B cell (primary cell): ENCODE measurements at regions not wholly inside any gene's neighbourhood (a gene's known extent, or its start where the extent isn't known, plus 50 kb on each side); places are given as distances from the start of the nearest gene placed in this dataset.

Source experiments
- ATAC-seq: fragments of 200-7000 bp; cut with Tn5 transposase; one replicate; pipeline ENCODE4 v1.10.0; 2021; ENCODE audit warnings: low read depth, mild to moderate bottlenecking, moderate number of reproducible peaks, moderate library complexity
- CTCF ChIA-PET: fragments of 350-600 bp; sonication (Branson Sonifier 250); formaldehyde crosslinking; loops from one replicate; lab custom pipeline; 2021; ENCODE audit warnings: antibody characterized with exemption, inconsistent platforms; lab: Charles Lee
- POLR2A ChIA-PET: fragments of 350-600 bp; sonication (Branson Sonifier 250); formaldehyde crosslinking; loops from one replicate; lab custom pipeline; 2021; ENCODE audit warnings: antibody characterized with exemption; lab: Charles Lee
- DNase-seq: peaks from one replicate; pipeline ENCODE4 v3.0.0; 2013
- H2AFZ ChIP-seq: 2 replicates; pipeline ENCODE4 v1.6.1; 2012; ENCODE audit warnings: mild to moderate bottlenecking, low read depth, low read length; ENCODE audit not compliant: insufficient read depth, poor library complexity, severe bottlenecking
- H3K27ac ChIP-seq, 2 donors: 1 replicate in 1 of 2; 2 replicates in 1 of 2; pipeline ENCODE4 v1.5.1; 2012 to 2013; ENCODE audit warnings: low read length in 2 of 2, mild to moderate bottlenecking in 2 of 2, moderate library complexity in 1 of 2
- H3K27me3 ChIP-seq, 4 experiments: fragments of 200-600 bp in 1 of 4; sonication (generic) in 1 of 4; replicated peaks in 1 of 4; 1 replicate in 2 of 4; 2 replicates in 2 of 4; pipeline versions ENCODE4 v1.6.1 to v1.7.0; 2013 to 2016; ENCODE audit warnings: low read length in 3 of 4, mild to moderate bottlenecking in 2 of 4, mixed read lengths in 1 of 4, moderate library complexity in 1 of 4; ENCODE audit not compliant: insufficient read depth in 4 of 4, control insufficient read depth in 3 of 4; ENCODE audit errors: control extremely low read depth in 1 of 4
- H3K36me3 ChIP-seq, 2 experiments: replicated peaks in 1 of 2; 1 replicate in 1 of 2; 2 replicates in 1 of 2; pipeline versions ENCODE4 v1.6.1 to v1.7.1; 2013; ENCODE audit warnings: low read length in 1 of 2; ENCODE audit not compliant: insufficient read depth in 2 of 2, control insufficient read depth in 1 of 2; ENCODE audit errors: control extremely low read depth in 1 of 2, extremely low read depth in 1 of 2
- H3K4me1 ChIP-seq, 2 donors: fragments of 200-600 bp in 1 of 2; sonication (generic) in 1 of 2; 1 replicate in 1 of 2; 2 replicates in 1 of 2; pipeline versions ENCODE4 v1.5.1 to v1.6.1; 2013 to 2017; ENCODE audit warnings: low read length in 2 of 2; ENCODE audit not compliant: control insufficient read depth in 2 of 2, insufficient read depth in 2 of 2
- H3K4me2 ChIP-seq: replicated peaks from 2 replicates; pipeline ENCODE3; 2012; ENCODE audit warnings: mild to moderate bottlenecking, low read depth, low read length; ENCODE audit not compliant: poor library complexity, severe bottlenecking
- H3K4me3 ChIP-seq, 5 experiments: fragments of 200-600 bp in 1 of 5; sonication (generic) in 1 of 5; 1 replicate in 3 of 5; 2 replicates in 2 of 5; pipeline versions ENCODE4 v1.5.1 to v1.7.0; 2011 to 2016; ENCODE audit warnings: low read length in 4 of 5, mild to moderate bottlenecking in 4 of 5, low read depth in 2 of 5, control low read depth in 1 of 5, moderate library complexity in 1 of 5; ENCODE audit not compliant: insufficient read depth in 1 of 5; ENCODE audit errors: control extremely low read depth in 1 of 5, extremely low read depth in 1 of 5
- H3K79me2 ChIP-seq: fragments of 200-600 bp; sonication (generic); one replicate; pipeline ENCODE4 v1.6.0; 2016; ENCODE audit warnings: low read length; ENCODE audit not compliant: control insufficient read depth, insufficient read depth
- H3K9ac ChIP-seq: fragments of 200-600 bp; sonication (generic); 2 replicates; pipeline ENCODE4 v1.6.1; 2017; ENCODE audit warnings: mild to moderate bottlenecking, low read length, moderate library complexity
- H3K9me3 ChIP-seq, 3 donors: one replicate each; pipeline versions ENCODE4 v1.6.1 to v1.7.1; 2013; ENCODE audit warnings: low read length in 2 of 3; ENCODE audit not compliant: control insufficient read depth in 2 of 3, insufficient read depth in 1 of 3; ENCODE audit errors: control extremely low read depth in 1 of 3
- H4K20me1 ChIP-seq: 2 replicates; pipeline ENCODE4 v1.6.0; 2012; ENCODE audit warnings: mild to moderate bottlenecking, low read length; ENCODE audit not compliant: insufficient read depth, control insufficient read depth, poor library complexity, severe bottlenecking
- H3K27ac Mint-ChIP-seq: one replicate; pipeline ENCODE4 v1.8.0; 2021; ENCODE audit warnings: mixed read lengths
- H3K27me3 Mint-ChIP-seq: one replicate; pipeline ENCODE4 v1.8.0; 2021; ENCODE audit warnings: mixed read lengths
- H3K4me1 Mint-ChIP-seq: one replicate; pipeline ENCODE4 v1.8.0; 2021; ENCODE audit warnings: mixed read lengths
- H3K4me3 Mint-ChIP-seq: one replicate; pipeline ENCODE4 v1.8.0; 2021; ENCODE audit warnings: mixed read lengths
- H3K9me3 Mint-ChIP-seq: one replicate; pipeline ENCODE4 v1.8.0; 2022; ENCODE audit warnings: mixed read lengths; ENCODE audit not compliant: insufficient read depth
- CTCF ChIP-seq: fragments of 200-600 bp; IDR thresholded peaks from one replicate; pipeline ENCODE4 v1.8.0; 2022; ENCODE audit warnings: antibody characterized with exemption, mild to moderate bottlenecking
- EZH2 ChIP-seq: IDR thresholded peaks from 2 replicates; pipeline ENCODE4 v1.6.1; 2012; ENCODE audit warnings: borderline replicate concordance, low read depth, mild to moderate bottlenecking, moderate library complexity, low read length; ENCODE audit not compliant: insufficient read depth, poor library complexity, severe bottlenecking
- WGBS: methylation state at CpG from one replicate; pipeline ENCODE4 v1.1.5; 2013; ENCODE audit warnings: missing lambda C conversion rate; ENCODE audit not compliant: insufficient coverage; 5-methylcytosine and 5-hydroxymethylcytosine counted together
- intact Hi-C: fragments of 100-400 bp; cut with micrococcal nuclease; formaldehyde crosslinking; loops from one replicate; pipeline ENCODE4 v1.10.0; 2022

GRCh38 chr11:30089921-30090320 lies 73.1 kb upstream of the KCNA4 start:
- H3K9me3 ChIP-seq = no peaks in the 10 kb centered on the region
- no peaks in the 10 kb centered on the region for H3K79me2 ChIP-seq
- H3K27ac ChIP-seq = no peak overlapping the region
- no peak overlapping the region for H3K27ac Mint-ChIP-seq
- H3K36me3 ChIP-seq = no peaks in the 10 kb centered on the region
- no peaks in the 10 kb centered on the region for H4K20me1 ChIP-seq
- H3K4me3 Mint-ChIP-seq = no peak overlapping the region
- TF ChIP-seq CTCF = no peak
- no peak for TF ChIP-seq EZH2
- no peaks in the 10 kb centered on the region for H3K27me3 ChIP-seq
- H2AFZ ChIP-seq = no peak overlapping the region
- no peak overlapping the region for H3K4me3 ChIP-seq
- ATAC-seq (no peak), DNase-seq (no peak)
- H3K4me1 Mint-ChIP-seq = no peaks in the 10 kb centered on the region
- no peak overlapping the region for H3K4me2 ChIP-seq
- ChIA-PET POLR2A (no interaction called here), CTCF (no interaction called here)
- H3K27me3 Mint-ChIP-seq = no peaks in the 10 kb centered on the region
- H3K9me3 Mint-ChIP-seq = no peaks in the 10 kb centered on the region
- intact Hi-C loops = no loop called here
- H3K4me1 ChIP-seq = no peaks in the 10 kb centered on the region
- WGBS = 100% methylated on average over 1 of the region's 1 CpG
- H3K9ac ChIP-seq = no peak overlapping the region

GRCh38 chr11:30091246-30091645 lies 74.4 kb upstream of the KCNA4 start:
- Histone ChIP-seq H3K36me3 (no peaks in the 10 kb centered on the region), H3K79me2 (no peaks in the 10 kb centered on the region), H3K9me3 (no peaks in the 10 kb centered on the region), H3K4me2 (no peak overlapping the region), H4K20me1 (no peaks in the 10 kb centered on the region), H2AFZ (no peak overlapping the region), H3K4me1 (no peaks in the 10 kb centered on the region), H3K4me3 (no peak overlapping the region), H3K27ac (no peak overlapping the region), H3K9ac (no peak overlapping the region), H3K27me3 (no peaks in the 10 kb centered on the region)
- intact Hi-C loops = no loop called here
- Mint-ChIP-seq H3K4me1 (no peaks in the 10 kb centered on the region), H3K27ac (no peak overlapping the region), H3K4me3 (no peak overlapping the region), H3K27me3 (no peaks in the 10 kb centered on the region), H3K9me3 (no peaks in the 10 kb centered on the region)
- ATAC-seq (no peak), DNase-seq (no peak)
- TF ChIP-seq CTCF = no peak
- TF ChIP-seq EZH2 = no peak
- POLR2A ChIA-PET = no interaction called here
- CTCF ChIA-PET = no interaction called here
